ENCODE measurements at regions not wholly inside any gene's neighbourhood (a gene's known extent, or its start where the extent isn't known, plus 50 kb on each side); places are given as distances from the start of the nearest gene placed in this dataset.

DNA sequence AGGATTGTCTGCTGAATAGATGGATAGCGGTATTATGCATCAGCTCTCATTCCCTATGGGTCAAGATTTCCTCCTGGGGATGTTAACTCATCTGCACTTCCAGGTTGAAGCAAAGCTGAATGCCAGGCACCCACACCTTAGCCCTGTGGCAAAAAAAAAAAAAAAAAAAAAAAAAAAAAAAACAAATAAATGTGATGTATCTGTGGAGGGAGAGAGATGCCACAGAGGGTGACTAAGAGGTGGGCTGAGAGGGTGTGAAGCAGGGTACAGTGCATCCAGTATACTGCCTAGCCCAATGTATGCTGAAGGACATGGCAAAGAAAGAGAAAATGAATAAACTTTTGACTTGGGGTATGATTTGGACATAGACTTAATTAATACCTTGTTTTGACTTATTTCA, 91.4 kb downstream of the COPS8 start:
- TF ChIP-seq CTCF (IDR thresholded peaks at IDR 0.05; ENCODE audit: extremely low read depth in 1 of 2, insufficient read depth in 1 of 2, low read depth in 1 of 2, low read length in 2 of 2), result no peak
- TF ChIP-seq GATA2 (IDR thresholded peaks at IDR 0.05; ENCODE audit: insufficient read depth, insufficient read length, low read depth, low read length), result no peak
- TF ChIP-seq, protein P1, sequence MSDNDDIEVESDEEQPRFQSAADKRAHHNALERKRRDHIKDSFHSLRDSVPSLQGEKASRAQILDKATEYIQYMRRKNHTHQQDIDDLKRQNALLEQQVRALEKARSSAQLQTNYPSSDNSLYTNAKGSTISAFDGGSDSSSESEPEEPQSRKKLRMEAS (IDR thresholded peaks at IDR 0.05; ENCODE audit: insufficient read depth, insufficient read length), result no peak
- TF ChIP-seq POLR2A (IDR thresholded peaks at IDR 0.05; ENCODE audit: low read depth, low read length), result no peak
- TF ChIP-seq EZH2 (IDR thresholded peaks at IDR 0.05; ENCODE audit: borderline replicate concordance, low read depth, low read length, severe bottlenecking), result no peak
- TF ChIP-seq MYC (IDR thresholded peaks at IDR 0.05; ENCODE audit: low read depth, low read length), result no peak
- no peak for TF ChIP-seq POLR2AphosphoS5 (IDR thresholded peaks at IDR 0.05; ENCODE audit: insufficient read depth, low read depth, low read length)
